LHCN-M2 (cell line): ENCODE measurements at regions not wholly inside any gene's neighbourhood (a gene's known extent, or its start where the extent isn't known, plus 50 kb on each side); places are given as distances from the start of the nearest gene placed in this dataset.

Source experiments
- DNase-seq: peaks from one replicate; pipeline ENCODE4 v3.0.0-alpha.2; 2012; ENCODE audit warnings: low read depth

GRCh38 chr20:22848364-22848763 is 186.7 kb upstream of the SSTR4 start:
- DNase-seq, result no peak

DNA sequence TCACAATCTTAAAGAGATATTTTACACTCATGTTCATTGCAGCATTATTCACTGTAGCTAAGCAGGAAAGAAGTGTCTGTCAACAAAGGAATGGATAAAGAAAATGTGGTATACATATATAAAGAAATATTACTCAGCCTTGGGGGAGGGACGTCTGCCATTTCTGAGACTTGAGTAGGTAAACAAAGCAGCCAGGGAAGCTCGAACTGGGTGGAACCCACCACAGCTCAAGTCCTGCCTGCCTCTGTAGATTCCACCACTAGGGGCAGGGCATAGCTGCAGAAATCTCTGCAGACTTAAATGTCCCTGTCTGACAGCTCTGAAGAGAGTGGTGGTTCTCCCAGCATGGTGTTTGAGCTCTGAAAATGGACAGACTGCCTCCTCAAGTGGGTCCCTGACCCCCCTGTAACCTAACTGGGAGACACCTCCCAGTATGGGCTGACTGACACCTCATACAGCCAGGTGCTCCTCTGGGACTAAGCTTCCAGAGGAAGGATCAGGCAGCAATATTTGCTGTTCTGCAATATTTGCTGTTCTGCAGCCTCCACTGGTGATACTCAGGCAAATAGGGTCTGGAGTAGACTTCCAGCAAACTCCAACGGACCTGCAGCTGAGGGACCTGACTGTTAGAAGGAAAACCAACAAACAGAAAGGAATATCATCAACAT is 183.3 kb upstream of the SSTR4 start:
- peak; percentile 29 for DNase-seq

DNA sequence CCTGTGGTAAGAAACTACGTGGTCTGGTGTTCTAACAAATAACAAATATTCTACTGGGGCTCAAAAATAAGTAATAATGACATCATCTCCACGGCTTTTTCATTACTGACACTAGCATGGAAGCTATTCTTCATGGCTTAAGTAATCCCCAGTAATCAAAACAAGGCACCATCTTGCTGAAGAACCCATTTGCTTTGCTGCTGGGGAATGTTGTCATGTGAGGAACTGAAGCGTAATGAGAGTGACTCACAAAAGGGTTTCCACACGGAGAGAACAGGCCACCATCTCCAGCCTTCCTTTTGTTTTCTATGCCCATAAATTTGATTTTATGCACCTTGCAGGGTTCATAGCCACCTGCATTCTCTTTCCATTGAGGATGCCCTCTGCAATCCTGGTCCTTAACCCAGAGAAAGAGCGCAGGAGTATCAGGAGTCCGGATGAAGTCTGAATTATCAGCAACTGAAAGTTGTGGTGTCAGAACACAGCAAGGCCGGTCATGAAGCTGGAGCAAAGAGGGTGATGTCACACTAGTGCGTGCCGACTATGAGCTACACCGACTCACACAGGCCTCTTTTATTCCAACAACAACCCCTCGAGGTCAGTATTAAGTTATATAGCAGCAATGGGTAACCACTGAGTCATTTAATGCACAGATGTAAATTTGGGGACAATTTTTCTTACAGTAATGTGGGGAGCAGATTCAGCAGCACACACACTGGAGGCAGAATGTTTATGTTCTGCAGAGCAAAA is 173.7 kb upstream of the SSTR4 start:
- no peak for DNase-seq

DNA sequence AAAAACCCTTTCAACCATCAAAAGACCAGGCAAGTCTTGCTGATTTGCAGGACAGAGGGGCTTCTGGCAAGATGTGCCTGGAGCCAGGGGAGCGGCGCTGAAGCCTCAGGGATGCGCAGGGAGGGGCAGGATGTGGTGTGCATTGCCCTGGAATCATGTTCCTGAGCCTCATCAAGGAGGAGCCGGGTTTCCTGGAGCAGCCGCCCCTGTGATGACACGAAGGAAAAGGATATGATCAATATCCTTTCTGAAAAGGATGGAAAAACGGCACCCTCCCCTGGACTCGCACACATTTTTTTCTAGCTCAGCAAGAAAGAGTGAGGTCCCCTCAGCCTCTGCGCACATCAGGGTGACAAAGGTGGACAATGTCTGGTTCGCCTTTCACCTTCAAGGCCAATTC is 173.1 kb upstream of the SSTR4 start:
- DNase-seq, result no peak

DNA sequence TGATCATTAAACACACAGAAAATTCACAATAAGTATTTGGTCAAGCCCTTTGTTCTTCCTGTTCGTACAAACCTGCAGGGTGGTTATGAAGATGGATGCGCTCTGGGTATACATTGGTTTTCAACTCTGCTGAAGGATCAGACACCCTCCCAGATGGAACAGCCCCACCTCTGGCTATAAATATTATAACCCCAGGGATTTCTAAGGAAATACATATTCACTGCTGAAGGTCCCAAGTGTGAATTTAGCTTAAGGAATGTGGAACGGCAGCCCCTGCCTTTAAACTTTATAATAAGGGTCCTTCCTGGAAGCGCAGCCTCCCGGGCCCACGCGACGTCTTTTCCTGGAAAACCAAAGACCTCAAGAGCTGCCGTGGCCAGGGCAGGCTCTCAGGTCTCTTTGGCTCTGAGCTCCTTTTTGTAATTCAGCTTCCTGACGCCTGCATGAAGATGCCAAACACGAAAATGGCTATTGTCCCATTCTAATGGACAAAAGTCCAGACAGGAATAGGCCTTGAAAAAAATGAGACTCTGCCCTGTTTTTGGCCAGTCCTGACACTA is 172.4 kb upstream of the SSTR4 start:
- DNase-seq, result no peak

- DNase-seq, result no peak
These were observed 171.3 kb upstream of the SSTR4 start for GRCh38 chr20:22863826-22864225.

DNA sequence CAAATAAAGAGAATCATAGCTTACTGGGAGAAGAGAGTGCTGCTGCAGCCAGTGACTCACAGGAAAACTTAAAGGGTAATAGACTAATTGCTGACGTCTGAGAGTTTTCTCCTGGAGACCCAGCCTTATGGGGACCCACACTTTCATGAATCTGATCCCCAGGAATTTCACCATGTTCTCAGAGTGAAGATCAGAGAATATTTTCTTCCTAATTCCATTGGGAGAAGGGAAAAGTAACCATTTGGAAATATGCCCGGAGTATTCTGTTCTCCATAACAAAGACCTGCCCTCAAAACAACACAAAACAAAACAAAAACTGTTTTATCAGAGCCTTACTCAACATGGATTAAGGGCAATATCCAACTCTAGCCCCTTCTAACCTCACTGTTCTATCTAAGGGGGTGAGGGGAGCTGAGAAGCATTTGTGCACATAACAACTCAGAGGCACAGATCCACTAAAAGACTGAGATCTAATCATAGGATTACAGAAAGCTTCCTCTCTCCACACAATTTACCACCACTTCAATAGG is 168.2 kb upstream of the SSTR4 start:
- peak; percentile 65 for DNase-seq

- DNase-seq, result no peak
These were observed 156.9 kb upstream of the SSTR4 start for GRCh38 chr20:22878166-22878565.

- DNase-seq, result no peak
These were observed 154.8 kb upstream of the SSTR4 start for GRCh38 chr20:22880277-22880676.

GRCh38 chr20:22887796-22888195 is 147.3 kb upstream of the SSTR4 start:
- no peak for DNase-seq

DNA sequence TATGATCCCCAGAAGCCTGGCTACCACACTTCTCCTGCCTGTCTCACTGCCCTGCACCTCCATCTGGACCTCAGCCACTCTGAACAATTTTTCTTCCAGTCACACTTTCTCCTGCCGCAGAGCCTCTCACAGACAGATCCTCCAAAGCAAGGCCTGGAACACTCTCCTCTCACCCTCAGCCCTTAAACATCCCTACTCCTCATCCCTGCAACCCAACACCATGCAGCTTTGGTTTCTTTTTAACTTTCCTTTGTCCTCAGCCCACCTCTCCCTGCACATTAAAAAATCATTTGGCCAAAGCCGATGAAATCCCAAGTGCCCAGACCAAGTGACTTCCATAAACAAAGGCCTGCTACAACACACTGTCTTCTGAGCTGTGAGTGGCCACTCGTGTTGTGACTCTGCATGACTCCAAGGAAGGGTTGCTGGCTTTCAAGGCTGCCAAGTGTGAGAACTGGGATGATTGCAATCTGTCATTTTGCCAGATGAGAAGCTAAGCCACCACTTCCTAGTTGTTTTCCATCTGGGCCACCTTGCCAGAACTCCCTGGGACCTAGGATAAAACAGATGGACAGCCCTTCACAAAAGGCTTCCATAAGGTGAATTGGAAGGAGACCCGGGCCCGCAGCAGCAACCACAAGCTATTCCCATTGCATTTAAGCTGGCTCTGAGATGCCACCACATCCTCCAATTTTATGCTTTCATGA is 144.4 kb upstream of the SSTR4 start:
- no peak for DNase-seq

DNA sequence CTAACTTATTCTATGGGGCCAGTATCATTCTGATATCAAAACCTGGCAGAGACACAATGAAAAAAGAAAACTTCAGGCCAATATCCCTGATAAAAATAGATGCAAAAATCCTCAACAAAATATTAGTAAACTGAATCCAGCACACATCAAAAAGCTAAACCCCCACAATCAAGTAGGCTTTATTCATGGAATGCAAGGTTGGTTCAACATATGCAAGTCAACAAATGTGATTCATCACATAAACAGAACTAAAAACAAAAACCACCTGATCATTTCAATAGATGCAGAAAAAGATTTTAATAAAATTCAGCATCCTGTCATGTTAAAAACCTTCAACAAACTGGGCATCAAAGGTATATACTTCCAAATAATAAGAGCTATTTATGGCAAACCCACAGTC is 133.9 kb upstream of the SSTR4 start:
- no peak for DNase-seq

DNA sequence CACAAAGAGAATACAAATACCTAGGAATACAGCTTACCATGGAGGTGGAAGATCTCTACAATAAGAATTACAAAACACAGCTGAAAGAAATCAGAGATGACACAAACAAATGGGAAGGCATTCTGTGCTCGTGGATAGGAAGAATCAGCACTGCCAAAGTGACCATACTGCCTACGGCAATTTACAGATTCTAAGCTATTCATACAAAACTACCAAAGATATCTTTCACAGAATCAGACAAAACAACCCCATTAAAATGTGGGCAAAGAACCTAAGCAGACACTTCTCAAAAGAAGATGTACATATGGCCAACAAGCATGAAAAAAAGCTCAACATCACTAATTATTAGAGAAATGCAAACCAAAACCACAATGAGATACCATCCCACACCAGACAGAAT is 133.2 kb upstream of the SSTR4 start:
- DNase-seq, result no peak

DNA sequence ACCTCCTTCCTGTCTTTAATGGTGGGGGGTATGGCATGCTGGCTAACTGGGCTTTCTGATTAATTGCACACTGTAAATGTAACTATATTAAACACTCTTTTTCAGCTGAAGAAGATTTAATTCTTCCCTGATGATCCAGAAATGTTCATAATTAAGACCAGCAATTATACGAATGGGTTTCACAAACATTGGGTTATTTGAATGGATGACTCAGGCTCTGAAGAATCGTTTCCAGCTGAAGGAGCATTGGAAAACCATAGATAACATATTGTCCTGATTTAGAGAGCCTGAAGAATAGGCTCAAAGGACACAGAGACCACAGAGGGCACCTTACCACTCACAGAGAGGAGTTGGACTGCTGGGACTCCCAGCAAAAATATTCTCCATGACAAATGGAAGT is 130.7 kb upstream of the SSTR4 start:
- no peak for DNase-seq

- no peak for DNase-seq
These were observed 130.2 kb upstream of the SSTR4 start for GRCh38 chr20:22904905-22905304.

GRCh38 chr20:22905658-22906057 is 129.5 kb upstream of the SSTR4 start:
- DNase-seq, result peak; percentile 14

- no peak for DNase-seq
These were observed 126.7 kb upstream of the SSTR4 start for GRCh38 chr20:22908437-22908836.

DNA sequence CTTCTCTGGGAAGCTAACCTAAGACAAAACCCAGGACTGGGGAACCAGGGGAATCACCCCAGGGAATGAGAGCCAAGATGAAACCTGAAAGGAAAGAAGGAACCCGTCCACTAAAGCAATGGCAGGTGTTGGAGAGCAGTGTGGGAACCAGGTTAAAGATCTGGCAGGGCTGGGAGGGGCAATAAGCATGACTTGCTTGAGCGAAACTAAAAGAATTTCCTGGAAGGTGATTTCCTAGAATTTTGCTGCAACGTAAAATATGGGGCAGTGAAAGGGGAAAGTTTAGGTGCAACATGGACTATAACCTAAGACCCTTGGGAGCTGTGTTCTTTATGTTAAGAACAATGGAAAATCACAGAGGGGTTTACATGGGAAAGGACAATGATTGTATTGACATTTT is 126.2 kb upstream of the SSTR4 start:
- no peak for DNase-seq

DNA sequence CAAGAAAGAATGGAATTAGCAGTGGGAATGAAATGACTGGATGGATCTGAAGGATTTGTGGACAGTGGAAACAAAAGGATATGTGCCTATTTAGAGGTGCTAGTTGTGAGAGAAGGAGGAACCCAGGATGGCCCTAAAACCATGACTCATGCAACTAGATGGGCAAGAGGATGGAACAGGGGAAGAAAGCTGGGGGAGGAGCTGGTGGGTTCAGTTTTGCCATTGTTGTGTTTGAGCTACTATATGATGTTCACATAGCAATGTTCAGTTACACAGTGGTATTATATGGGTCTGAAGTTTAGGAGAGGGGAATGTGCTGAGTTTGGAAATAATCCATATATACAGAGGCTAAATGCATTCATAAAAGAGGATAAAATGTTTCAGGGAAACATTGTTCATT is 125.7 kb upstream of the SSTR4 start:
- DNase-seq, result no peak

DNA sequence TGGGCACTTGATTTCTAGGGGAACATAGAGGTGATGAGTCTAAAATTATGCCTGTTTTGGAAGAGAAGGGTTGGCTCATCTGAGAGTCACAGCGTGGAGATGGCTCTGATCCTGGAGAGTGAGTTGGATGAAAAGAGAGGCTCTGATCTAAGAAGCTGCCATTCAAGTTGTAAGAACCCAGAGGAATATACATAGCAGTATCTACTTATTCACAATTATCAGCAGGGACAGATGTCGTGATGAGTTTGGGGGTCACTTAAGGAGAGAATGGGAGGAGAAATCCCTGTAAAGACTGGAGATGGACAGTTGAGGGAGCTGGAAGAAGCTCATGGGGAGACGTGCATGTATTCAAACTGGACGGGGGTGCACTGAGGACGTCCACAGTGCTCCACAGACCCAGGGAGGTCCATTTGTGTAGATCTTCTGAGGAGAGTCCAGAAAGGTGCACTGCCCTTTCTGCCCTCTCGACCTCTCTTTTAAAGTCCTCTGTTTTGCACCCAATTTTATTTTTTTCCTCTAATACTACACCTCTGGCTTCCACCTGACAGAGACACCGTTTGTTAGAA is 124.7 kb upstream of the SSTR4 start:
- no peak for DNase-seq

DNA sequence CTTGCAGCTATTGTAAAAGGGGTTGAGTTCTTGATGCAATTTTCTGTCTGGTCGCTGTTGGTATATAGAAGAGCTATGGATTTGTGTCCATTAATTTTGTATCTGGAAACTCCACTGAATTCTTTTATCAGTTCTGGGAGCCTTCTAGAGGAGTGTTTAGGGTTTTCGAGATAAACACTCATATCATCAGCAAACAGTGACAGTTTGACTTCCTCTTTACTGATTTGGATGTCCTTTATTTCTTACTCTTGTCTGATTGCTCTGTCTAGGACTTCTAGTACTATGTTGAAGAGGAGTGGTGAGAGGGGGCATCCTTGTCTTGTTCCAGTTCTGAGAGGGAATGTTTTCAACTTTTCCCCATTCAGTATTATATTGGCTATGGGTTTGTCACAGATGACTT is 120.8 kb upstream of the SSTR4 start:
- DNase-seq, result no peak

DNA sequence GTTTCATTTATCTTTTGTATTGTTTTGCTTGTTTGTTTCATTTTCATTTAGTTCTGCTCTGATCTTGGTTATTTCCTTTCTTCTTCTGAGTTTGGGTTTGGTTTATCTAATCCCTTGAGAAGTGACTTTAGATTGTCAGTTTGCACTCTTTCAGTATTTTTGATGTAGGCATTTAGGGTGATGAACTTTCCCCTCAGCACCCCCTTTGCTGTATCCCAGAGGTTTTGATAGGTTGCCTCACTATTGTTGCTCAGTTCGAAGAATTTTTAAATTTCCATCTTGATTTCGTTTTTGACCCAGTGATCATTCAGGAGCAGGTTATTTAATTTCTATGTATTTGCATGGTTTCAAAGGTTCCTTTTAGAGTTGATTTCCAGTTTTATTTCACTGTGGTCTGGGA is 119.6 kb upstream of the SSTR4 start:
- DNase-seq, result no peak
